HG03135 (cell line): ENCODE measurements at regions not wholly inside any gene's neighbourhood (a gene's known extent, or its start where the extent isn't known, plus 50 kb on each side); places are given as distances from the start of the nearest gene placed in this dataset.

Source experiments
- ATAC-seq: cut with Tn5 transposase; IDR thresholded peaks from one replicate; pipeline ENCODE4 v1.9.1; 2021; ENCODE audit warnings: mild to moderate bottlenecking, moderate library complexity; ENCODE audit not compliant: unreplicated experiment

- no peak for ATAC-seq
Measured at GRCh38 chr3:127087441-127087840, 104.5 kb downstream of the PLXNA1 start.

GRCh38 chr3:127088511-127089351, 104.2 kb upstream of the PRR23E start:
- ATAC-seq: no peak

GRCh38 chr3:127089486-127090145, 103.3 kb upstream of the PRR23E start:
- no peak for ATAC-seq

GRCh38 chr3:127090218-127091160, 102.4 kb upstream of the PRR23E start:
- no peak for ATAC-seq

GRCh38 chr3:127091376-127091775, 101.6 kb upstream of the PRR23E start:
- ATAC-seq: no peak

GRCh38 chr3:127092368-127092767, 100.6 kb upstream of the PRR23E start:
- ATAC-seq: no peak

GRCh38 chr3:127092776-127093175, 100.2 kb upstream of the PRR23E start:
- no peak for ATAC-seq

- no peak for ATAC-seq
Measured at GRCh38 chr3:127093312-127093711, 99.6 kb upstream of the PRR23E start.

GRCh38 chr3:127095774-127096173, 97.2 kb upstream of the PRR23E start:
- no peak for ATAC-seq

GRCh38 chr3:127096256-127097071, 96.5 kb upstream of the PRR23E start:
- ATAC-seq: no peak

GRCh38 chr3:127097072-127097405, 95.9 kb upstream of the PRR23E start:
- no peak for ATAC-seq

GRCh38 chr3:127097481-127097880, 95.5 kb upstream of the PRR23E start:
- ATAC-seq: no peak

GRCh38 chr3:127099982-127100381, 92.9 kb upstream of the PRR23E start:
- ATAC-seq: no peak

- no peak for ATAC-seq
Measured at GRCh38 chr3:127100459-127101410, 92.2 kb upstream of the PRR23E start.

GRCh38 chr3:127101411-127102187, 91.3 kb upstream of the PRR23E start:
- ATAC-seq: no peak

- ATAC-seq: no peak
Measured at GRCh38 chr3:127102188-127102520, 90.8 kb upstream of the PRR23E start.

GRCh38 chr3:127102587-127102986, 90.3 kb upstream of the PRR23E start:
- no peak for ATAC-seq

GRCh38 chr3:127103080-127103479, 89.9 kb upstream of the PRR23E start:
- ATAC-seq: no peak

GRCh38 chr3:127104586-127104985, 88.3 kb upstream of the PRR23E start:
- no peak for ATAC-seq
